ENCODE measurements at regions not wholly inside any gene's neighbourhood (a gene's known extent, or its start where the extent isn't known, plus 50 kb on each side); places are given as distances from the start of the nearest gene placed in this dataset.

DNA sequence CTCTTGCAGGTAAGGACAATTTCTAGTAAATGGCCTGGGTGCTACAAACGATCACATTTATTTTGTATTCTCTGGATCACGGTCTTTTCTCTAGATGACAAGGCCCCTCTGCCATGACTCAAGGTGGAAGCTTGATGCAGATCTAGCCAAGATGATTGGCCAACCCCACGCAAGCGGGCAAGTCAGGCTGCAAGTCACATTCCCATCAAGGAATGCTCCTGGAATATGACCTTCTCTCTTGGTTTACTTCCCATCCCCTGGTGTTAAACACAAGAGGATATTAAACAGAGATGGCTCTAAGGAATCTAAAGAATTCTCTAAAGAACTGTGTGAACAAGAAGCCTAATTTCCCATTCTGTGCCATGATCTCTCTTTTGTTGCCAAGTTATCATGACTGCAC is 97.3 kb upstream of the SERPINE2 start:
- TF ChIP-seq, protein P1, sequence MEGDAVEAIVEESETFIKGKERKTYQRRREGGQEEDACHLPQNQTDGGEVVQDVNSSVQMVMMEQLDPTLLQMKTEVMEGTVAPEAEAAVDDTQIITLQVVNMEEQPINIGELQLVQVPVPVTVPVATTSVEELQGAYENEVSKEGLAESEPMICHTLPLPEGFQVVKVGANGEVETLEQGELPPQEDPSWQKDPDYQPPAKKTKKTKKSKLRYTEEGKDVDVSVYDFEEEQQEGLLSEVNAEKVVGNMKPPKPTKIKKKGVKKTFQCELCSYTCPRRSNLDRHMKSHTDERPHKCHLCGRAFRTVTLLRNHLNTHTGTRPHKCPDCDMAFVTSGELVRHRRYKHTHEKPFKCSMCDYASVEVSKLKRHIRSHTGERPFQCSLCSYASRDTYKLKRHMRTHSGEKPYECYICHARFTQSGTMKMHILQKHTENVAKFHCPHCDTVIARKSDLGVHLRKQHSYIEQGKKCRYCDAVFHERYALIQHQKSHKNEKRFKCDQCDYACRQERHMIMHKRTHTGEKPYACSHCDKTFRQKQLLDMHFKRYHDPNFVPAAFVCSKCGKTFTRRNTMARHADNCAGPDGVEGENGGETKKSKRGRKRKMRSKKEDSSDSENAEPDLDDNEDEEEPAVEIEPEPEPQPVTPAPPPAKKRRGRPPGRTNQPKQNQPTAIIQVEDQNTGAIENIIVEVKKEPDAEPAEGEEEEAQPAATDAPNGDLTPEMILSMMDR (IDR thresholded peaks at IDR 0.05; ENCODE audit: poor library complexity) = no peak
- no peak for TF ChIP-seq EZH2 (IDR thresholded peaks at IDR 0.05; ENCODE audit: borderline replicate concordance)

Data from hepatocyte (in vitro differentiated cells).